ENCODE measurements at regions not wholly inside any gene's neighbourhood (a gene's known extent, or its start where the extent isn't known, plus 50 kb on each side); places are given as distances from the start of the nearest gene placed in this dataset.

DNA sequence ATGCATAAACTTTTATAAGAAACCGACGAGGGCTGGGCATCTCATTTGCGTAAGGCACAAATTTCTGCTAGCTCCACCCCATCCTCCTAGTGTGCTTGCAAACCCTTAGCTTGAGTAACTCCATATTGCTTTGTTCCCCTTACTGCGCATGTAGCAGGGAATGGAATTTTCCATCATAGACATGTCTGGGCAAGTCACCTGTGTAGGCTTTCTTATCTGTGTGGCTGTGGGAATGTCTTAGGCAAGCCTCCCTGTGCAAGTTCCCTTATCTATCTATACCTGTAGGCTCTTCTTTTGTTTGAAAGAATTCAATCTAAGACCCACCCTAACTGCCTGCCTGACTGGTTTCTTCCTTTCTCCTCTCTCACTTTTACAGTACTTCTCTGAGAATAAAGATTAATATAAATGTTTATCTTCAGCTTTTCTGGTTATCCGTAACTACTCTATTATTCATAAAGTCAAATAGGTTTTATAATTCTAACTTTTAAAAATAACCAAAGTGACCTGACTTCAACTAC is 217.6 kb upstream of the FIGN start:
- ChIA-PET POLR2A (no interaction called here), CTCF (no interaction called here)
- Histone ChIP-seq H3K27me3 (replicated peaks in 2 of 5; ENCODE audit: control insufficient read depth in 4 of 5, insufficient read depth in 5 of 5, low read length in 4 of 5) (no peaks in the 10 kb centered on the region), H3K4me1 (ENCODE audit: control extremely low read depth in 1 of 4, control insufficient read depth in 4 of 4, insufficient read depth in 4 of 4, low read length in 3 of 4) (no peaks in the 10 kb centered on the region), H3K27ac (ENCODE audit: insufficient read depth in 1 of 2, low read depth in 1 of 2, low read length in 2 of 2, poor library complexity in 1 of 2, severe bottlenecking in 2 of 2) (no peak overlapping the region), H3K4me3 (ENCODE audit: control insufficient read depth in 1 of 7, extremely low read depth in 1 of 7, insufficient read depth in 4 of 7, low read depth in 2 of 7, low read length in 6 of 7) (no peak overlapping the region), H3K9me3 (ENCODE audit: control extremely low read depth in 1 of 5, control insufficient read depth in 4 of 5, insufficient read depth in 2 of 5, low read depth in 1 of 5, low read length in 4 of 5) (no peaks in the 10 kb centered on the region), H3K36me3 (ENCODE audit: control insufficient read depth in 4 of 4, insufficient read depth in 4 of 4, low read length in 3 of 4) (no peaks in the 10 kb centered on the region)
- 100% methylated on average over 1 of the region's 5 CpGs for WGBS (ENCODE audit: insufficient coverage)
- no peak for DNase-seq

DNA sequence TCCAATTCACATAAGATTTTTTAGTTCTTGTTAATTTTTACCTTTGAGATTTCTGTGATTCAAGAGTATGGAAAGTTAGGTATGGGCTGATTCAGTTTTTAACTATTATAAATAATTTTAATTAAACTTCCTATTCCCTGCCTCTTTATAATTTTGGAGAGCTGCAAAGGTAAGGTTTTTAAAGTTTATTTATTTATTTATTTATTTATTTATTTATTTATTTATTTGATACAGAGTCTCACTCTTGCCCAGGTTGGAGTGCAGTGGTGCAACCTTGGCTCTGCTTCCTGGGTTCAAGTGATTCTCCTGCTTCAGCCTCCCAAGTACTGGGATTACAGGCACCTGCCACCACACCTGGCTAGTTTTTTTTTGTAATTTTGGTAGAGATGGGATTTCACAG is 215.5 kb upstream of the FIGN start:
- DNase-seq = no peak
- CTCF ChIA-PET = no interaction called here
- H3K4me1 ChIP-seq (ENCODE audit: control extremely low read depth in 1 of 4, control insufficient read depth in 4 of 4, insufficient read depth in 4 of 4, low read length in 3 of 4) = no peaks in the 10 kb centered on the region
- no peaks in the 10 kb centered on the region for H3K9me3 ChIP-seq (ENCODE audit: control extremely low read depth in 1 of 5, control insufficient read depth in 4 of 5, insufficient read depth in 2 of 5, low read depth in 1 of 5, low read length in 4 of 5)
- no peak overlapping the region for H3K27ac ChIP-seq (ENCODE audit: insufficient read depth in 1 of 2, low read depth in 1 of 2, low read length in 2 of 2, poor library complexity in 1 of 2, severe bottlenecking in 2 of 2)
- H3K36me3 ChIP-seq (ENCODE audit: control insufficient read depth in 4 of 4, insufficient read depth in 4 of 4, low read length in 3 of 4) = no peaks in the 10 kb centered on the region
- H3K27me3 ChIP-seq (replicated peaks in 2 of 5; ENCODE audit: control insufficient read depth in 4 of 5, insufficient read depth in 5 of 5, low read length in 4 of 5) = no peaks in the 10 kb centered on the region
- POLR2A ChIA-PET = no interaction called here
- H3K4me3 ChIP-seq (ENCODE audit: control insufficient read depth in 1 of 7, extremely low read depth in 1 of 7, insufficient read depth in 4 of 7, low read depth in 2 of 7, low read length in 6 of 7) = no peak overlapping the region

DNA sequence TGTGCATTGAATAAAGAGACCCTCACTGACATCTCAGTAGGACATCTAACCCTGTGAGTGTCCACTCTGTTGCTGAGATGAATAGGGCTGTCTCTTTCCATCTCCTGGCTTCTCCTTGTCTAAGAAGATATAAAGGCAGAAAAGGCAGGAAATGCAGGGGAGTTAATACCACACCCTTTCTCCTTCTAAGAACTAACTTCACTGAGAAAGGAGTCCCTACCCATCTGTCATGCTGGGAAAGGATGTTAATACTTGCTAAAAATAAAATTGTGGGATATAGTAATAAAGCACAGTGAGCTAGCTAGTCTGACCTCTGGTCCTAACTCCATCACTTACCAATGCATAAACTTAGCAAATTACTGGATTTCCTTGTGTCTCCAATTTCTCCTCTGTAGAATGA is 213.9 kb upstream of the FIGN start:
- Histone ChIP-seq H3K36me3 (ENCODE audit: control insufficient read depth in 4 of 4, insufficient read depth in 4 of 4, low read length in 3 of 4) (no peaks in the 10 kb centered on the region), H3K4me3 (ENCODE audit: control insufficient read depth in 1 of 7, extremely low read depth in 1 of 7, insufficient read depth in 4 of 7, low read depth in 2 of 7, low read length in 6 of 7) (no peak overlapping the region), H3K9me3 (ENCODE audit: control extremely low read depth in 1 of 5, control insufficient read depth in 4 of 5, insufficient read depth in 2 of 5, low read depth in 1 of 5, low read length in 4 of 5) (no peaks in the 10 kb centered on the region), H3K27ac (ENCODE audit: insufficient read depth in 1 of 2, low read depth in 1 of 2, low read length in 2 of 2, poor library complexity in 1 of 2, severe bottlenecking in 2 of 2) (no peak overlapping the region), H3K4me1 (ENCODE audit: control extremely low read depth in 1 of 4, control insufficient read depth in 4 of 4, insufficient read depth in 4 of 4, low read length in 3 of 4) (no peaks in the 10 kb centered on the region), H3K27me3 (replicated peaks in 2 of 5; ENCODE audit: control insufficient read depth in 4 of 5, insufficient read depth in 5 of 5, low read length in 4 of 5) (no peaks in the 10 kb centered on the region)
- ChIA-PET CTCF (no interaction called here), POLR2A (no interaction called here)
- DNase-seq = no peak

DNA sequence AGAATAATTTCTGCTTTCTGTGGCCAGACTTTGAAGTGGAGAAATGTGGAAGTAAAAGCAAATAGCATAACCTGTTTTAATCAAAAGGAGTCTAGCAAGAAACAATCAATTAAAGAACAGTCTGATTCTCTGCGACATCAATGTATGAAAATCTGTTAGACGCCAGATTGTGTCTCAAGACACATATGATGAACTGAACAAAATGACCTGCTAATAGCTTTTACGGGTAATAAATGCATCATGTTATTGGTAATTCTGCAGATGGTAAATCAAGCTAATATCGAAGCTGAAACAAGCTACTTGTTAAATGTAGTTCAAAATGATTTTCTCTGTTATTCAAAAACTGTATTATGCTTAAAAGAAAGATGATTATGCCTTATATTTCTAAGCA is 208.5 kb upstream of the FIGN start:
- ChIA-PET POLR2A (no interaction called here), CTCF (no interaction called here)
- DNase-seq = no peak
- H3K27me3 ChIP-seq (replicated peaks in 2 of 5; ENCODE audit: control insufficient read depth in 4 of 5, insufficient read depth in 5 of 5, low read length in 4 of 5) = no peaks in the 10 kb centered on the region
- 100% methylated on average over 3 of the region's 4 CpGs for WGBS (ENCODE audit: insufficient coverage)
- H3K4me1 ChIP-seq (ENCODE audit: control extremely low read depth in 1 of 4, control insufficient read depth in 4 of 4, insufficient read depth in 4 of 4, low read length in 3 of 4) = no peaks in the 10 kb centered on the region
- H3K4me3 ChIP-seq (ENCODE audit: control insufficient read depth in 1 of 7, extremely low read depth in 1 of 7, insufficient read depth in 4 of 7, low read depth in 2 of 7, low read length in 6 of 7) = no peak overlapping the region
- H3K36me3 ChIP-seq (ENCODE audit: control insufficient read depth in 4 of 4, insufficient read depth in 4 of 4, low read length in 3 of 4) = no peaks in the 10 kb centered on the region
- H3K27ac ChIP-seq (ENCODE audit: insufficient read depth in 1 of 2, low read depth in 1 of 2, low read length in 2 of 2, poor library complexity in 1 of 2, severe bottlenecking in 2 of 2) = no peak overlapping the region
- no peaks in the 10 kb centered on the region for H3K9me3 ChIP-seq (ENCODE audit: control extremely low read depth in 1 of 5, control insufficient read depth in 4 of 5, insufficient read depth in 2 of 5, low read depth in 1 of 5, low read length in 4 of 5)

DNA sequence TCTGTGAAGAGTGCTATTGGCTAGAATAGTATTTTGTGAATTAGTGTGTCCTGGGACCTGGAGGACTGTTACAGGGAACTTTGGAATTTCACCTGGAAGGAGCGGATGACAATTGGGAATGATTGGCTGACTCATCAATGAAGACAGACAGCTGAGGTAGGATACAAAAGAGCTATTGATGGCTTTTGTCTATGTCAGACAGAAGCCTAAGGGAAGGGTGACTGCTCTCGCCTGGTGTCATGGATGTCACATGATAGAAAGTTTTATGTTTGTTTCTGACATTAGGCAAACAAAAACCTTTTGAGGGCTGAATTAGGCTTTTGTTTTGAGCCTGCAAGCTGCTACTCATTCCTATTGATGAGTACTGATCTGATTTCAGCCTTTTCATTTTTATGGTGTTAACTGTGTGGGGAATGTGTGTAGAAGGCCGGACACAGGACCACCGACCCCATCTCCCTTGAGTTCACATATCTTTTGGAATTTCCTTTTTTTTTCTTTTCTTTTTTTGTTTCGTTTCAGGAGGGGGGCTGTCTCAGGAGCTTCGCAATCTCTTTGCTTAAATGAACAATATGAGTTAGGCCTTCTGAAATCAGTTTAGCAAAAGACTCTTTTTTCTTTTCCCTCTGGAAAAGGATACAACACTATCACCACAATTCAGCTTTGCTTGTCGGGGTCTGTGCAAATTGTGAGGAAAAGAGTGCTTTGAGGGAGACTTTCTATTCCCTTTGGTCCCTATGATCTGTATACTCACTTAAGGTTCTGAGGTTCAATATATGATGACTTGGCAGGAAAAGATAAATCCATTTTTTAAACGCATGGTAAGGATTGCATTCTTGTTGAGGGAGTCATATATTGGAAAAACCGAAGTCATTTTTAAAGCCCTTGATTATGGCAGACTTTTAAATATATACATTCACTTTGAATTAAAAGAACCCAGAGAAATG is 207.9 kb upstream of the FIGN start:
- H3K27me3 ChIP-seq (replicated peaks in 2 of 5; ENCODE audit: control insufficient read depth in 4 of 5, insufficient read depth in 5 of 5, low read length in 4 of 5) = no peaks in the 10 kb centered on the region
- POLR2A ChIA-PET = no interaction called here
- no peak for DNase-seq
- no peaks in the 10 kb centered on the region for H3K9me3 ChIP-seq (ENCODE audit: control extremely low read depth in 1 of 5, control insufficient read depth in 4 of 5, insufficient read depth in 2 of 5, low read depth in 1 of 5, low read length in 4 of 5)
- H3K36me3 ChIP-seq (ENCODE audit: control insufficient read depth in 4 of 4, insufficient read depth in 4 of 4, low read length in 3 of 4) = no peaks in the 10 kb centered on the region
- no peak overlapping the region for H3K4me3 ChIP-seq (ENCODE audit: control insufficient read depth in 1 of 7, extremely low read depth in 1 of 7, insufficient read depth in 4 of 7, low read depth in 2 of 7, low read length in 6 of 7)
- CTCF ChIA-PET = no interaction called here
- WGBS (ENCODE audit: insufficient coverage) = 87% methylated on average over 2 of the region's 9 CpGs
- no peaks in the 10 kb centered on the region for H3K4me1 ChIP-seq (ENCODE audit: control extremely low read depth in 1 of 4, control insufficient read depth in 4 of 4, insufficient read depth in 4 of 4, low read length in 3 of 4)
- H3K27ac ChIP-seq (ENCODE audit: insufficient read depth in 1 of 2, low read depth in 1 of 2, low read length in 2 of 2, poor library complexity in 1 of 2, severe bottlenecking in 2 of 2) = no peak overlapping the region

DNA sequence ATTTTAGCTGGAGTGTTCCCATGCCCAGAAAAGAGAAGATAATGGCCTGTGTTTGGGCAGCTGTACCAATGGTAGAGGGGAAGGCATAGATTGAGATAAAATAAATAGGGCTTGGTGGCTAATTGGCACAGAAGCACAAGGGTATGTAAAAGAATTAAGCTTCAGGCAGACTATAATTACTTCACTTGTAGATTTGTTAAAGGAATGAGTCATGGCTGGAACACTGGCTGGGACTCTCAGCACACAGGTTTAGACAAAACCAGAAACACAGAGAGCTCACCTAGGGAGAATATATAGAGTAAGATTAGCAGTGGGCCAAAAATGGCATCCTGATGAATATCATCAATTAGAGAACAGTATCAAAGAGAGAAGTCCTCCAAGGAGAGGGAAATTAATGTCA is 198.3 kb upstream of the FIGN start:
- DNase-seq = no peak
- Histone ChIP-seq H3K27ac (ENCODE audit: insufficient read depth in 1 of 2, low read depth in 1 of 2, low read length in 2 of 2, poor library complexity in 1 of 2, severe bottlenecking in 2 of 2) (no peak overlapping the region), H3K9me3 (ENCODE audit: control extremely low read depth in 1 of 5, control insufficient read depth in 4 of 5, insufficient read depth in 2 of 5, low read depth in 1 of 5, low read length in 4 of 5) (no peaks in the 10 kb centered on the region), H3K36me3 (ENCODE audit: control insufficient read depth in 4 of 4, insufficient read depth in 4 of 4, low read length in 3 of 4) (no peaks in the 10 kb centered on the region), H3K4me3 (ENCODE audit: control insufficient read depth in 1 of 7, extremely low read depth in 1 of 7, insufficient read depth in 4 of 7, low read depth in 2 of 7, low read length in 6 of 7) (no peak overlapping the region), H3K4me1 (ENCODE audit: control extremely low read depth in 1 of 4, control insufficient read depth in 4 of 4, insufficient read depth in 4 of 4, low read length in 3 of 4) (no peaks in the 10 kb centered on the region), H3K27me3 (replicated peaks in 2 of 5; ENCODE audit: control insufficient read depth in 4 of 5, insufficient read depth in 5 of 5, low read length in 4 of 5) (no peaks in the 10 kb centered on the region)
- CTCF ChIA-PET = no interaction called here
- POLR2A ChIA-PET = no interaction called here

DNA sequence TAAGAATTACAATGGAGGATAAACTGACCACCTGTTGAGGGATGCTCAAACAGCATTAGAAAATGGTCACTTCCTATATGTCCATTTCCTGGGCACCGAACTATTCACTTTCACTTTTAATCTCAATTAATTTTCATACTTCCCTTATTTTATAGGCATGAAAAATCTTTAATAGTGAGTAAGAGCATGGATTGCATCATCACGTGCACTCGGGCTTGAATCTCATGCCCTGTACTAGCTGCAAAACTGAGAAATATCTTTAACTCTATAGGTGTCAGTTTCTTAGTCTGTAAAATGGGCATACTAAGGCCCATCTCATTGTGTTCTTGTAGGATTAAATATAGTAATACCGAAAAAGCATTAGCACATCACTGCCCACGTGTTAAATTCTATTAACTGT is 183.9 kb upstream of the FIGN start:
- DNase-seq = no peak
- H3K4me1 ChIP-seq (ENCODE audit: control extremely low read depth in 1 of 4, control insufficient read depth in 4 of 4, insufficient read depth in 4 of 4, low read length in 3 of 4) = no peaks in the 10 kb centered on the region
- H3K4me3 ChIP-seq (ENCODE audit: control insufficient read depth in 1 of 7, extremely low read depth in 1 of 7, insufficient read depth in 4 of 7, low read depth in 2 of 7, low read length in 6 of 7) = no peak overlapping the region
- H3K27me3 ChIP-seq (replicated peaks in 2 of 5; ENCODE audit: control insufficient read depth in 4 of 5, insufficient read depth in 5 of 5, low read length in 4 of 5) = peaks cover 0 to 2% (median 0%) of the 10 kb centered on the region in 5 experiments
- no peak overlapping the region for H3K27ac ChIP-seq (ENCODE audit: insufficient read depth in 1 of 2, low read depth in 1 of 2, low read length in 2 of 2, poor library complexity in 1 of 2, severe bottlenecking in 2 of 2)
- ChIA-PET CTCF (no interaction called here), POLR2A (no interaction called here)
- H3K9me3 ChIP-seq (ENCODE audit: control extremely low read depth in 1 of 5, control insufficient read depth in 4 of 5, insufficient read depth in 2 of 5, low read depth in 1 of 5, low read length in 4 of 5) = no peaks in the 10 kb centered on the region
- H3K36me3 ChIP-seq (ENCODE audit: control insufficient read depth in 4 of 4, insufficient read depth in 4 of 4, low read length in 3 of 4) = no peaks in the 10 kb centered on the region
- no CpG with 5 or more reads among the region's 5 CpGs for WGBS (ENCODE audit: insufficient coverage)

Measured in common myeloid progenitor, CD34-positive (primary cell).